CD8-positive, alpha-beta memory T cell (primary cell): ENCODE measurements at regions not wholly inside any gene's neighbourhood (a gene's known extent, or its start where the extent isn't known, plus 50 kb on each side); places are given as distances from the start of the nearest gene placed in this dataset.

Experiments
- CTCF ChIA-PET: fragments of 350-600 bp; sonication (Branson Sonifier 250); formaldehyde crosslinking; loops from one replicate; lab custom pipeline; 2021; ENCODE audit warnings: antibody characterized with exemption; lab: Charles Lee
- POLR2A ChIA-PET: fragments of 350-600 bp; sonication (Branson Sonifier 250); formaldehyde crosslinking; loops from one replicate; lab custom pipeline; 2021; ENCODE audit warnings: antibody characterized with exemption; lab: Charles Lee
- DNase-seq, 5 donors: peaks; one replicate each; pipeline versions ENCODE4 v3.0.0 to v3.0.0-alpha.2; 2020 to 2022; ENCODE audit warnings: mixed read lengths in 1 of 5
- H3K27ac ChIP-seq: one replicate; pipeline ENCODE4 v1.7.0; 2013; ENCODE audit warnings: low read depth, mild to moderate bottlenecking, low read length, moderate library complexity
- H3K27me3 ChIP-seq: 2 replicates; pipeline ENCODE4 v1.7.0; 2013; ENCODE audit warnings: low read length, mild to moderate bottlenecking; ENCODE audit not compliant: insufficient read depth, poor library complexity, severe bottlenecking
- H3K36me3 ChIP-seq: 2 replicates; pipeline ENCODE4 v1.7.0; 2013; ENCODE audit warnings: mild to moderate bottlenecking, low read length, moderate library complexity; ENCODE audit not compliant: insufficient read depth
- H3K4me1 ChIP-seq: 2 replicates; pipeline ENCODE4 v1.7.0; 2013; ENCODE audit warnings: mild to moderate bottlenecking, low read length, moderate library complexity; ENCODE audit not compliant: insufficient read depth
- H3K4me3 ChIP-seq: 2 replicates; pipeline ENCODE4 v1.7.0; 2013; ENCODE audit warnings: mild to moderate bottlenecking, low read length
- H3K9me3 ChIP-seq: 2 replicates; pipeline ENCODE4 v1.7.0; 2013; ENCODE audit warnings: mild to moderate bottlenecking, low read length
- H3K27ac Mint-ChIP-seq, 8 donors: one replicate each; pipeline ENCODE4 v1.8.0; 2020 to 2021; ENCODE audit warnings: mixed read lengths in 8 of 8, mild to moderate bottlenecking in 6 of 8, inconsistent platforms in 3 of 8, moderate library complexity in 3 of 8
- H3K27me3 Mint-ChIP-seq, 2 donors: one replicate each; pipeline ENCODE4 v1.8.0; 2020 to 2021; ENCODE audit warnings: mixed read lengths in 2 of 2, mild to moderate bottlenecking in 1 of 2, moderate library complexity in 1 of 2
- H3K36me3 Mint-ChIP-seq, 3 donors: one replicate each; pipeline ENCODE4 v1.8.0; 2020 to 2021; ENCODE audit warnings: mixed read lengths in 3 of 3, inconsistent platforms in 1 of 3, mild to moderate bottlenecking in 1 of 3
- H3K4me1 Mint-ChIP-seq, 3 donors: one replicate each; pipeline ENCODE4 v1.8.0; 2020 to 2021; ENCODE audit warnings: mixed read lengths in 3 of 3, inconsistent platforms in 1 of 3, mild to moderate bottlenecking in 1 of 3
- H3K4me3 Mint-ChIP-seq, 7 donors: one replicate each; pipeline ENCODE4 v1.8.0; 2020 to 2021; ENCODE audit warnings: mixed read lengths in 7 of 7, mild to moderate bottlenecking in 6 of 7, moderate library complexity in 4 of 7, inconsistent platforms in 2 of 7
- H3K9me3 Mint-ChIP-seq, 5 donors: one replicate each; pipeline ENCODE4 v1.8.0; 2020 to 2022; ENCODE audit warnings: mixed read lengths in 5 of 5, mild to moderate bottlenecking in 3 of 5, moderate library complexity in 2 of 5, inconsistent platforms in 1 of 5

GRCh38 chr13:74523057-74523456 is 388.9 kb upstream of the KLF12 start:
- H3K27me3 ChIP-seq = no peaks in the 10 kb centered on the region
- Mint-ChIP-seq H3K27me3 (peaks cover 3 to 4% of the 10 kb centered on the region in 2 donors), H3K9me3 (no peaks in the 10 kb centered on the region), H3K4me1 (no peaks in the 10 kb centered on the region), H3K36me3 (peaks cover 0 to 5% (median 0%) of the 10 kb centered on the region in 3 donors), H3K27ac (peak overlapping the region in 1 of 8 donors; percentile 30), H3K4me3 (no peak overlapping the region)
- no peak overlapping the region for H3K27ac ChIP-seq
- ChIA-PET CTCF (no interaction called here), POLR2A (no interaction called here)
- no peaks in the 10 kb centered on the region for H3K9me3 ChIP-seq
- no peaks in the 10 kb centered on the region for H3K4me1 ChIP-seq
- no peaks in the 10 kb centered on the region for H3K36me3 ChIP-seq
- no peak overlapping the region for H3K4me3 ChIP-seq
- no peak for DNase-seq

- Histone ChIP-seq H3K36me3 (no peaks in the 10 kb centered on the region), H3K4me1 (no peaks in the 10 kb centered on the region), H3K4me3 (no peak overlapping the region), H3K27me3 (no peaks in the 10 kb centered on the region), H3K9me3 (no peaks in the 10 kb centered on the region), H3K27ac (no peak overlapping the region)
- no peaks in the 10 kb centered on the region for H3K4me1 Mint-ChIP-seq
- peaks cover 9 to 16% of the 10 kb centered on the region in 2 donors for H3K27me3 Mint-ChIP-seq
- no peak overlapping the region for H3K27ac Mint-ChIP-seq
- POLR2A ChIA-PET = no interaction called here
- peaks cover 0 to 10% (median 5%) of the 10 kb centered on the region in 5 donors for H3K9me3 Mint-ChIP-seq
- no peak for DNase-seq
- peaks cover 0 to 12% (median 0%) of the 10 kb centered on the region in 3 donors for H3K36me3 Mint-ChIP-seq
- H3K4me3 Mint-ChIP-seq = no peak overlapping the region
- CTCF ChIA-PET = no interaction called here
Measured at GRCh38 chr13:74511523-74511922, 377.3 kb upstream of the KLF12 start.

GRCh38 chr13:74487091-74487722 is 353.0 kb upstream of the KLF12 start:
- Mint-ChIP-seq H3K27ac (no peak overlapping the region), H3K27me3 (peaks cover 15 to 21% of the 10 kb centered on the region in 2 donors), H3K4me1 (peaks cover 0 to 7% (median 3%) of the 10 kb centered on the region in 3 donors), H3K36me3 (peaks cover 0 to 6% (median 0%) of the 10 kb centered on the region in 3 donors), H3K4me3 (no peak overlapping the region), H3K9me3 (peaks cover 0 to 2% (median 0%) of the 10 kb centered on the region in 5 donors)
- DNase-seq = no peak
- Histone ChIP-seq H3K9me3 (no peaks in the 10 kb centered on the region), H3K4me3 (no peak overlapping the region), H3K27ac (no peak overlapping the region), H3K4me1 (no peaks in the 10 kb centered on the region), H3K27me3 (no peaks in the 10 kb centered on the region), H3K36me3 (no peaks in the 10 kb centered on the region)
- ChIA-PET POLR2A (no interaction called here), CTCF (no interaction called here)

GRCh38 chr13:74485757-74486156 is 351.6 kb upstream of the KLF12 start:
- ChIA-PET CTCF (no interaction called here), POLR2A (no interaction called here)
- no peaks in the 10 kb centered on the region for H3K9me3 Mint-ChIP-seq
- no peaks in the 10 kb centered on the region for H3K9me3 ChIP-seq
- H3K4me3 Mint-ChIP-seq = no peak overlapping the region
- no peak overlapping the region for H3K27ac Mint-ChIP-seq
- no peak for DNase-seq
- H3K36me3 ChIP-seq = no peaks in the 10 kb centered on the region
- peaks cover 0 to 6% (median 0%) of the 10 kb centered on the region in 3 donors for H3K36me3 Mint-ChIP-seq
- no peaks in the 10 kb centered on the region for H3K4me1 ChIP-seq
- H3K4me1 Mint-ChIP-seq = peaks cover 0 to 7% (median 3%) of the 10 kb centered on the region in 3 donors
- peaks cover 9% of the 10 kb centered on the region in 2 donors for H3K27me3 Mint-ChIP-seq
- H3K4me3 ChIP-seq = no peak overlapping the region
- H3K27ac ChIP-seq = no peak overlapping the region
- H3K27me3 ChIP-seq = no peaks in the 10 kb centered on the region

GRCh38 chr13:74479124-74479523 is 344.9 kb upstream of the KLF12 start:
- H3K27ac Mint-ChIP-seq = no peak overlapping the region
- peaks cover 0 to 2% of the 10 kb centered on the region in 2 donors for H3K27me3 Mint-ChIP-seq
- no peaks in the 10 kb centered on the region for H3K36me3 ChIP-seq
- H3K27ac ChIP-seq = no peak overlapping the region
- H3K4me3 ChIP-seq = no peak overlapping the region
- DNase-seq = no peak
- no peaks in the 10 kb centered on the region for H3K36me3 Mint-ChIP-seq
- peaks cover 0 to 2% (median 0%) of the 10 kb centered on the region in 5 donors for H3K9me3 Mint-ChIP-seq
- no peaks in the 10 kb centered on the region for H3K4me1 ChIP-seq
- CTCF ChIA-PET = no interaction called here
- H3K4me1 Mint-ChIP-seq = no peaks in the 10 kb centered on the region
- H3K27me3 ChIP-seq = no peaks in the 10 kb centered on the region
- no peaks in the 10 kb centered on the region for H3K9me3 ChIP-seq
- no peak overlapping the region for H3K4me3 Mint-ChIP-seq
- POLR2A ChIA-PET = no interaction called here

- no peaks in the 10 kb centered on the region for H3K36me3 ChIP-seq
- Mint-ChIP-seq H3K27ac (no peak overlapping the region), H3K27me3 (peaks cover 3 to 4% of the 10 kb centered on the region in 2 donors), H3K4me3 (no peak overlapping the region), H3K9me3 (peaks cover 0 to 2% (median 0%) of the 10 kb centered on the region in 5 donors), H3K36me3 (no peaks in the 10 kb centered on the region), H3K4me1 (no peaks in the 10 kb centered on the region)
- ChIA-PET POLR2A (no interaction called here), CTCF (no interaction called here)
- no peaks in the 10 kb centered on the region for H3K4me1 ChIP-seq
- DNase-seq = no peak
- H3K9me3 ChIP-seq = no peaks in the 10 kb centered on the region
- H3K27me3 ChIP-seq = no peaks in the 10 kb centered on the region
- no peak overlapping the region for H3K4me3 ChIP-seq
- no peak overlapping the region for H3K27ac ChIP-seq
Measured at GRCh38 chr13:74476788-74477187, 342.6 kb upstream of the KLF12 start.

- H3K9me3 Mint-ChIP-seq = peaks cover 0 to 2% (median 0%) of the 10 kb centered on the region in 5 donors
- H3K4me1 Mint-ChIP-seq = no peaks in the 10 kb centered on the region
- no peaks in the 10 kb centered on the region for H3K27me3 ChIP-seq
- H3K9me3 ChIP-seq = no peaks in the 10 kb centered on the region
- no peak overlapping the region for H3K27ac ChIP-seq
- no peak overlapping the region for H3K4me3 ChIP-seq
- H3K27me3 Mint-ChIP-seq = peaks cover 4 to 6% of the 10 kb centered on the region in 2 donors
- ChIA-PET CTCF (no interaction called here), POLR2A (no interaction called here)
- H3K4me3 Mint-ChIP-seq = no peak overlapping the region
- H3K4me1 ChIP-seq = no peaks in the 10 kb centered on the region
- no peak overlapping the region for H3K27ac Mint-ChIP-seq
- H3K36me3 ChIP-seq = no peaks in the 10 kb centered on the region
- DNase-seq = no peak
- no peaks in the 10 kb centered on the region for H3K36me3 Mint-ChIP-seq
Measured at GRCh38 chr13:74476365-74476764, 342.2 kb upstream of the KLF12 start.

GRCh38 chr13:74466864-74467263 is 332.7 kb upstream of the KLF12 start:
- H3K4me3 ChIP-seq = no peak overlapping the region
- Mint-ChIP-seq H3K9me3 (no peaks in the 10 kb centered on the region), H3K4me1 (no peaks in the 10 kb centered on the region), H3K4me3 (no peak overlapping the region), H3K27me3 (peaks cover 10 to 44% of the 10 kb centered on the region in 2 donors), H3K27ac (no peak overlapping the region), H3K36me3 (no peaks in the 10 kb centered on the region)
- CTCF ChIA-PET = no interaction called here
- no peaks in the 10 kb centered on the region for H3K9me3 ChIP-seq
- no peaks in the 10 kb centered on the region for H3K27me3 ChIP-seq
- POLR2A ChIA-PET = no interaction called here
- H3K4me1 ChIP-seq = no peaks in the 10 kb centered on the region
- no peak overlapping the region for H3K27ac ChIP-seq
- no peak for DNase-seq
- H3K36me3 ChIP-seq = no peaks in the 10 kb centered on the region
